Prostate gland (tissue), 2 donors: ENCODE measurements at regions not wholly inside any gene's neighbourhood (a gene's known extent, or its start where the extent isn't known, plus 50 kb on each side); places are given as distances from the start of the nearest gene placed in this dataset.

Experiments
- CTCF ChIP-seq, 4 experiments: fragments of 200-600 bp in 2 of 4; fragments of 450-650 bp in 2 of 4; sonication (generic) in 2 of 4; IDR thresholded peaks; 1 replicate in 3 of 4; 2 replicates in 1 of 4; pipeline ENCODE4 v1.5.1; 2016 to 2019; ENCODE audit warnings: antibody characterized with exemption in 4 of 4, mild to moderate bottlenecking in 2 of 4, moderate library complexity in 2 of 4
- POLR2A ChIP-seq: fragments of 450-650 bp; IDR thresholded peaks from one replicate; pipeline ENCODE4 v1.6.1; 2016; ENCODE audit warnings: antibody characterized with exemption, mild to moderate bottlenecking
- POLR2AphosphoS5 ChIP-seq: sonication (generic); formaldehyde crosslinking; IDR thresholded peaks from one replicate; pipeline ENCODE4 v1.6.1; 2017; ENCODE audit warnings: antibody characterized with exemption

GRCh38 chr16:49195237-49195548 lies 86.4 kb downstream of the CBLN1 start:
- TF ChIP-seq CTCF (IDR thresholded peaks at IDR 0.05), result no peak
- no peak for TF ChIP-seq POLR2AphosphoS5
- no peak for TF ChIP-seq POLR2A
